ENCODE measurements at regions not wholly inside any gene's neighbourhood (a gene's known extent, or its start where the extent isn't known, plus 50 kb on each side); places are given as distances from the start of the nearest gene placed in this dataset.

GRCh38 chr22:22397292-22397870, 111.2 kb downstream of the ZNF280B start (continued):
- TF ChIP-seq ZBTB12 (CRISPR knock-in tag; IDR thresholded peaks at IDR 0.05) (no peak), SRSF3 (IDR thresholded peaks at IDR 0.05; ENCODE audit: insufficient read depth, low read length) (no peak), ZNF76 (CRISPR knock-in tag; IDR thresholded peaks at IDR 0.05; ENCODE audit: borderline replicate concordance) (no peak), ZNF695 (CRISPR knock-in tag; IDR thresholded peaks at IDR 0.05) (no peak), ZNF586 (CRISPR knock-in tag; conservative IDR thresholded peaks at IDR 0.05) (no peak), CTCF (IDR thresholded peaks at IDR 0.05 in 2 of 3, conservative IDR thresholded peaks at IDR 0.05 in 1 of 3; ENCODE audit: insufficient read depth in 2 of 3, low read depth in 1 of 3, low read length in 3 of 3) (peak; percentile 62 to 65 (median 63)), PHF20 (IDR thresholded peaks at IDR 0.05; ENCODE audit: partially characterized antibody) (no peak), EP400 (IDR thresholded peaks at IDR 0.05) (no peak), COPS2 (conservative IDR thresholded peaks at IDR 0.05) (no peak), BRD9 (IDR thresholded peaks at IDR 0.05; ENCODE audit: low read depth, partially characterized antibody) (no peak), CCAR2 (IDR thresholded peaks at IDR 0.05; ENCODE audit: low read depth, low read length) (no peak), SRSF1 (IDR thresholded peaks at IDR 0.05; ENCODE audit: low read depth, low read length) (no peak), CBX1 (IDR thresholded peaks at IDR 0.05; ENCODE audit: low read depth) (no peak), DNMT1 (IDR thresholded peaks at IDR 0.05) (no peak), MLX (CRISPR knock-in tag; conservative IDR thresholded peaks at IDR 0.05) (no peak; a peak in 1 of 4 replicates), ARID3A (IDR thresholded peaks at IDR 0.05; ENCODE audit: borderline replicate concordance, low read depth, low read length) (no peak), ZNF740 (CRISPR knock-in tag; IDR thresholded peaks at IDR 0.05) (no peak), ZNF740 (tag; IDR thresholded peaks at IDR 0.05) (0 out of 4 replicates have a peak, but pooled peaks of 1 of the 2 experiments have one; percentile 24), L3MBTL2 (IDR thresholded peaks at IDR 0.05) (no peak), CBX3 (IDR thresholded peaks at IDR 0.05; ENCODE audit: borderline replicate concordance in 1 of 2, low read length in 2 of 2) (no peak), TFAP4 (CRISPR knock-in tag; IDR thresholded peaks at IDR 0.05; ENCODE audit: borderline replicate concordance) (0 out of 2 replicates have a peak, but pooled peaks have one; percentile 29), ZNF717 (CRISPR knock-in tag; IDR thresholded peaks at IDR 0.05) (no peak)
